ENCODE measurements at regions not wholly inside any gene's neighbourhood (a gene's known extent, or its start where the extent isn't known, plus 50 kb on each side); places are given as distances from the start of the nearest gene placed in this dataset.
A peak's percentile ranks its signal among the peaks of the same experiment; 100 is the strongest.

DNA sequence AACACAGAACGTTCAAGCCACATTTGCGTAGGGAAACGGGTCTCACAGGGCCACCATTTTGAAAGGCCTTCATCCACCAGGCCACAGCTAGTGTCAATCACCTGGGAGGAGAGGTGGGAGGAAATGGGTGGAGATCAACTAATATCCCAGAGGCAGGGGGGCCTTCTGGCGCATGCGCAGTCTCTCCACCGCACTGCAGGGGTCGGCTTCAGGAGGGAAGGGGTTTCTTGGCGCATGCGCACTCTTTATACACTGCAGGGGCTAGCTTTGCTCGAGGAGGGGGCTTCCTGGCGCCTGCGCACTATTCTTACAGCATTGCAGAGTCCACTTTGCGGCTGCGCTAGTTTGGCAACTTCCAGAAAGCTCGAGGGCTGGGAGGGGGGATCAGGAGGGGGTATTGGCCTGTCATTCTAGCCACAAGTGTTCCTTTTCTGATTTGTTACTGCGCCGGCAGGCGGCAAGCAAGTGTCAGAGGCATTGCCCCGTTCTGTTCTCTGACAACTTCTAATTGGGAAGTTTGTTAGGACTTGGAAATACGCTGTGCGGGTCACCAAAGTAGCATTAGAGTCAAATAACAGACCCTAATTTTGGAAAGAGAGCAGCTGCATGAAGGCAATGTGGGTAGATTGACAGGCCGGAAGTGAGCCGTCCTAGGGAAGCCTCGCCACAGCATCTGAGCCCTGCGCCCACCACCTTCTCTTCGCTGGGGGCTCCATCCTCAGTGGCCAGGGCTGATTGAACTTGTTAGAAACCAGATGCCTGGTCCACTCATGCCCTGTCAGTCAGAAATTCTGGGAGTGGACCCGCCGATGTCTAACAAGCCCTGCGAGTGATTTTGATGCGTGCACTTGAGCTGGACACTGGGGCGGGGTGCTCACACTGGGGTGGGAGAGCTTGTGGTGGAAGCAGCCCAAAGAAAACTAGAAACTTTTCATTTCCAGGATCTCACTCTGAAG is 173.5 kb upstream of the NDN start:
- Histone ChIP-seq H2AFZ (ENCODE audit: low read length) (no peak overlapping the region), H4K5ac (ENCODE audit: insufficient read length, low read depth, low read length) (no peak overlapping the region), H2BK20ac (ENCODE audit: low read depth, low read length, poor library complexity, severe bottlenecking) (no peak overlapping the region), H3K4ac (ENCODE audit: low read depth, low read length) (no peak overlapping the region), H2BK15ac (ENCODE audit: low read depth, low read length) (no peak overlapping the region), H2AK5ac (ENCODE audit: insufficient read length, low read length) (no peak overlapping the region), H3T11ph (ENCODE audit: low read length) (no peak overlapping the region), H4K91ac (ENCODE audit: insufficient read length, low read depth, low read length) (no peak overlapping the region), H4K8ac (replicated peaks; ENCODE audit: insufficient read length, low read depth, low read length) (no peak overlapping the region), H3K79me2 (ENCODE audit: insufficient read depth, low read length) (no peaks in the 10 kb centered on the region; the same call in 1 of the 2 replicates), H2BK5ac (ENCODE audit: insufficient read length, low read length) (no peak overlapping the region), H3K79me1 (ENCODE audit: insufficient read depth, low read depth, low read length, poor library complexity, severe bottlenecking) (no peaks in the 10 kb centered on the region), H2BK12ac (ENCODE audit: insufficient read length, low read depth, low read length) (no peak overlapping the region), H3K18ac (ENCODE audit: insufficient read length, low read depth, low read length) (no peak overlapping the region), H3K23ac (ENCODE audit: insufficient read length, low read depth, low read length) (no peak overlapping the region), H3K4me2 (ENCODE audit: insufficient read depth, insufficient read length, low read length) (peak overlapping the region; percentile 41), H2BK120ac (ENCODE audit: low read depth, low read length, poor library complexity, severe bottlenecking) (no peak overlapping the region), H3K27ac (ENCODE audit: insufficient read length, low read depth, low read length) (no peak overlapping the region), H3K4me1 (ENCODE audit: insufficient read depth, low read length) (no peaks in the 10 kb centered on the region), H3K23me2 (ENCODE audit: insufficient read length, low read depth, low read length, poor library complexity, severe bottlenecking) (peaks cover 2% of the 10 kb centered on the region), H4K20me1 (ENCODE audit: control insufficient read depth, insufficient read depth, insufficient read length) (no peaks in the 10 kb centered on the region), H3K14ac (ENCODE audit: insufficient read depth, low read length) (no peak overlapping the region), H3K9ac (ENCODE audit: extremely low read depth, insufficient read length, low read length) (no peak overlapping the region), H3K56ac (ENCODE audit: insufficient read length, low read depth, low read length) (no peak overlapping the region), H3K9me3 (ENCODE audit: control insufficient read depth, low read depth, low read length) (peaks cover 31% of the 10 kb centered on the region), H3K27me3 (ENCODE audit: insufficient read depth, low read length) (no peaks in the 10 kb centered on the region)
- H3K9me3 Mint-ChIP-seq, result peaks cover 50 to 65% of the 10 kb centered on the region in 2 experiments
- DNase-seq, result peak; percentile 94
- peaks cover 15 to 20% of the 10 kb centered on the region in 2 experiments for H3K4me1 Mint-ChIP-seq
- peak overlapping the region in 1 of 3 experiments; percentile 87; a peak in 4 of 7 replicates for H3K27ac Mint-ChIP-seq
- peaks cover 0 to 5% (median 4%) of the 10 kb centered on the region in 3 experiments; a peak in 5 of 7 replicates for H3K36me3 Mint-ChIP-seq (ENCODE audit: insufficient read depth in 1 of 3, low read depth in 3 of 3)
- WGBS (ENCODE audit: extremely low coverage, insufficient read length, low lambda C conversion rate), result no CpG with 5 or more reads among the region's 31 CpGs
- H3K27me3 Mint-ChIP-seq (ENCODE audit: low read depth), result peaks cover 1% of the 10 kb centered on the region
- TF ChIP-seq, protein P1, sequence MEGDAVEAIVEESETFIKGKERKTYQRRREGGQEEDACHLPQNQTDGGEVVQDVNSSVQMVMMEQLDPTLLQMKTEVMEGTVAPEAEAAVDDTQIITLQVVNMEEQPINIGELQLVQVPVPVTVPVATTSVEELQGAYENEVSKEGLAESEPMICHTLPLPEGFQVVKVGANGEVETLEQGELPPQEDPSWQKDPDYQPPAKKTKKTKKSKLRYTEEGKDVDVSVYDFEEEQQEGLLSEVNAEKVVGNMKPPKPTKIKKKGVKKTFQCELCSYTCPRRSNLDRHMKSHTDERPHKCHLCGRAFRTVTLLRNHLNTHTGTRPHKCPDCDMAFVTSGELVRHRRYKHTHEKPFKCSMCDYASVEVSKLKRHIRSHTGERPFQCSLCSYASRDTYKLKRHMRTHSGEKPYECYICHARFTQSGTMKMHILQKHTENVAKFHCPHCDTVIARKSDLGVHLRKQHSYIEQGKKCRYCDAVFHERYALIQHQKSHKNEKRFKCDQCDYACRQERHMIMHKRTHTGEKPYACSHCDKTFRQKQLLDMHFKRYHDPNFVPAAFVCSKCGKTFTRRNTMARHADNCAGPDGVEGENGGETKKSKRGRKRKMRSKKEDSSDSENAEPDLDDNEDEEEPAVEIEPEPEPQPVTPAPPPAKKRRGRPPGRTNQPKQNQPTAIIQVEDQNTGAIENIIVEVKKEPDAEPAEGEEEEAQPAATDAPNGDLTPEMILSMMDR (conservative IDR thresholded peaks at IDR 0.05), result peak; percentile 28; the same call in 1 of the 3 replicates
- H3K4me3 Mint-ChIP-seq, result peak overlapping the region; percentile 34 to 40; a peak in 2 of 5 replicates
